ENCODE measurements at regions not wholly inside any gene's neighbourhood (a gene's known extent, or its start where the extent isn't known, plus 50 kb on each side); places are given as distances from the start of the nearest gene placed in this dataset.

DNA sequence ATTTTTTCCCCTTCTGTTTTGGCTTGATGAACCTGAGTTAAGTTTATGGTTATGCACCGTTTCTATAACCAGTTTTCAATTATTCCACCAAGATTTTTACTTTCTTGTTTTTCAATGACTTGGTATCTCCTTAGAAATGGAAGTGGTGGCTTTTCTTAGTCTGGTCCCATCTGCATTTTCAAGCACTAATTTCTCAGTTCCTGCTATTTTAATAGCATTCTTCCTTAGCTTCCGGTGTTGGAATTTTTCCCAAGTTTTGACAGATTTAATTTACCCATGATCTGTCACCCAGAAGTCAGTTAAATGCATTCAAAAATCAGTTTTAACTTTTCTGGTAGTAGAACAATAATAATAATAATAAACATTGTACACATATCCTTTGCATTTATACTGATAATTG is 184.6 kb upstream of the OLFM3 start:
- TF ChIP-seq, protein P1, sequence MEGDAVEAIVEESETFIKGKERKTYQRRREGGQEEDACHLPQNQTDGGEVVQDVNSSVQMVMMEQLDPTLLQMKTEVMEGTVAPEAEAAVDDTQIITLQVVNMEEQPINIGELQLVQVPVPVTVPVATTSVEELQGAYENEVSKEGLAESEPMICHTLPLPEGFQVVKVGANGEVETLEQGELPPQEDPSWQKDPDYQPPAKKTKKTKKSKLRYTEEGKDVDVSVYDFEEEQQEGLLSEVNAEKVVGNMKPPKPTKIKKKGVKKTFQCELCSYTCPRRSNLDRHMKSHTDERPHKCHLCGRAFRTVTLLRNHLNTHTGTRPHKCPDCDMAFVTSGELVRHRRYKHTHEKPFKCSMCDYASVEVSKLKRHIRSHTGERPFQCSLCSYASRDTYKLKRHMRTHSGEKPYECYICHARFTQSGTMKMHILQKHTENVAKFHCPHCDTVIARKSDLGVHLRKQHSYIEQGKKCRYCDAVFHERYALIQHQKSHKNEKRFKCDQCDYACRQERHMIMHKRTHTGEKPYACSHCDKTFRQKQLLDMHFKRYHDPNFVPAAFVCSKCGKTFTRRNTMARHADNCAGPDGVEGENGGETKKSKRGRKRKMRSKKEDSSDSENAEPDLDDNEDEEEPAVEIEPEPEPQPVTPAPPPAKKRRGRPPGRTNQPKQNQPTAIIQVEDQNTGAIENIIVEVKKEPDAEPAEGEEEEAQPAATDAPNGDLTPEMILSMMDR (conservative IDR thresholded peaks at IDR 0.05; ENCODE audit: low read length) = no peak
- TF ChIP-seq EZH2phosphoT487 (IDR thresholded peaks at IDR 0.05; ENCODE audit: borderline replicate concordance, low read depth, low read length) = no peak

Measured in OCI-LY7 (cell line).